ENCODE measurements at regions not wholly inside any gene's neighbourhood (a gene's known extent, or its start where the extent isn't known, plus 50 kb on each side); places are given as distances from the start of the nearest gene placed in this dataset.
"Not testable (repeated sequence)": the region's sequence is repeated elsewhere in the genome, so short reads cannot be mapped to it uniquely, and the experiment has no call there.

- not testable (repeated sequence) for TF ChIP-seq CREB5 (CRISPR knock-in tag; IDR thresholded peaks at IDR 0.05; ENCODE audit: low read depth); ZFP3 (CRISPR knock-in tag; IDR thresholded peaks at IDR 0.05); TCF4 (CRISPR knock-in tag; IDR thresholded peaks at IDR 0.05; ENCODE audit: borderline replicate concordance); ZNF70 (CRISPR knock-in tag; IDR thresholded peaks at IDR 0.05); CSRNP3 (CRISPR knock-in tag; IDR thresholded peaks at IDR 0.05); RARB (CRISPR knock-in tag; IDR thresholded peaks at IDR 0.05); ARNTL (CRISPR knock-in tag; IDR thresholded peaks at IDR 0.05; ENCODE audit: borderline replicate concordance, low read depth); OSR1 (CRISPR knock-in tag; IDR thresholded peaks at IDR 0.05); BACH2 (CRISPR knock-in tag; IDR thresholded peaks at IDR 0.05; ENCODE audit: borderline replicate concordance)
These were observed 624.3 kb upstream of the CCDC179 start for GRCh38 chr11:23484618-23485017.
